Fibroblast of lung (primary cell): ENCODE measurements at regions not wholly inside any gene's neighbourhood (a gene's known extent, or its start where the extent isn't known, plus 50 kb on each side); places are given as distances from the start of the nearest gene placed in this dataset.

Experiments used
- CTCF ChIP-seq, 2 donors: IDR thresholded peaks in 1 of 2; conservative IDR thresholded peaks in 1 of 2; 1 replicate in 1 of 2; 2 replicates in 1 of 2; pipeline ENCODE4 v1.5.1; 2011 to 2012; ENCODE audit warnings: low read length in 2 of 2, control low read depth in 1 of 2, inconsistent platforms in 1 of 2, low read depth in 1 of 2, mild to moderate bottlenecking in 1 of 2
- EZH2 ChIP-seq: IDR thresholded peaks from 2 replicates; pipeline ENCODE4 v1.5.1; 2012; ENCODE audit warnings: low read length, control low read depth, mild to moderate bottlenecking; ENCODE audit errors: missing control alignments

DNA sequence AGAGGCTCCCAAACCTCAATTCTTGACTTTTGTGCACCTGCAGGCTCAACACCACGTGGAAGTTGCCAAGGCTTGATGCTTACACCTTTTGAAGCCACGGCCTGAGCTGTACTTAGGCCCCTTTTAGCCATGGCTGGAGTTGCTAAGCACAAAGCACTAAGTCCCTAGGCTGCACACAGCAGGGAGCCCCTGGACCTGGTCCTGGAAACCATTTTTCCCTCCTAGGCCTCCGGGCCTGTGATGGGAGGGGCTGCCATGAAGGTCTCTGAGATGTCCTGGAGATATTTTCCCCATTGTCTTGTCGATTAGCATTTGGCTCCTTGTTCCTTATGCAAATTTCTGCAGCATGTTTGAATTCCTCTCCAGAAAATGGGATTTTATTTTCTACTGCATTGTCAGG, 247.1 kb upstream of the ARPP21 start:
- TF ChIP-seq CTCF (conservative IDR thresholded peaks at IDR 0.05 in 1 of 2, IDR thresholded peaks at IDR 0.05 in 1 of 2; ENCODE audit: low read depth in 1 of 2, low read length in 2 of 2) (no peak), EZH2 (no peak)
